ENCODE measurements at regions not wholly inside any gene's neighbourhood (a gene's known extent, or its start where the extent isn't known, plus 50 kb on each side); places are given as distances from the start of the nearest gene placed in this dataset.

DNA sequence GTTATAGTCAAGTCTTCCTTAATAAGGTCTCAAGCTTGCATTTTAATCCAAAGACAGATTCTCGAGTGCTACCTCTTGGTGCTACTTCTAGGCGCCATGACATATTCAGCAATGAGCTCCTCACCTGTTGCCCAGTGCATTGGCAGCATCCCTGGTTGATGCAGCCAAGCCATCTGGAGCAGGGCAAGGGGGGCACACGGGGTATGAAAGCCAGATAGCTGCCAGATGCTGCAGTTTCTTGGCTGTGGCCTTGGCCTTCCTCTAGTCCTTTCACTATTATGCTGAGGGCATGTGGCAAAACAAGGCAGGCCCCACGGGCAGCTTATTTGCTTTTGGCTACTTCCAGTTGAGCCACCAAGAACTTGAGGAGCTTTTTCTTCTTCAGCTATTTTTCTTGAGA is 168.6 kb upstream of the PGRMC2 start:
- intact Hi-C loops (cut with micrococcal nuclease), result no loop called here
- Histone ChIP-seq H3K27ac (ENCODE audit: extremely low read depth, low read depth, low read length) (no peak overlapping the region), H3K36me3 (ENCODE audit: control insufficient read depth, insufficient read depth, low read length) (no peaks in the 10 kb centered on the region), H4K20me1 (replicated peaks; ENCODE audit: control insufficient read depth, insufficient read depth, low read length) (no peaks in the 10 kb centered on the region), H3K9me3 (replicated peaks; ENCODE audit: control insufficient read depth, insufficient read depth, low read depth, low read length) (no peaks in the 10 kb centered on the region), H3K9me1 (ENCODE audit: control insufficient read depth, insufficient read depth, low read length) (no peaks in the 10 kb centered on the region), H3K79me2 (ENCODE audit: control insufficient read depth, insufficient read depth, low read length) (no peaks in the 10 kb centered on the region), H3K4me2 (ENCODE audit: insufficient read depth, low read length) (no peak overlapping the region), H2AFZ (ENCODE audit: low read depth, low read length) (no peak overlapping the region), H3K4me3 (no peak overlapping the region), H3K9ac (ENCODE audit: insufficient read depth in 1 of 2, low read depth in 2 of 2, low read length in 2 of 2) (no peak overlapping the region), H3K4me1 (replicated peaks in 1 of 2; ENCODE audit: control insufficient read depth in 2 of 2, insufficient read depth in 2 of 2, low read length in 2 of 2) (peaks cover 0 to 12% of the 10 kb centered on the region in 2 experiments; a peak in 3 of 5 replicates), H3K27me3 (ENCODE audit: control insufficient read depth in 2 of 2, insufficient read depth in 2 of 2, low read length in 2 of 2) (no peaks in the 10 kb centered on the region)
- 51% methylated on average over 4 of the region's 4 CpGs for WGBS (ENCODE audit: insufficient coverage, low coverage, missing lambda C conversion rate)
- ChIA-PET POLR2A (interaction anchor here (1.5 kb wide), 1 partner anchor 356 kb away, joined by 10 read pairs; no protein-coding TSS in a partner anchor), CTCF (ENCODE audit: low intra/inter-chr PET ratio) (no interaction called here)
- BruUV-seq (replicated peaks), result no TSS peak
- DNase-seq (ENCODE audit: extremely low read depth in 1 of 4, low spot score in 3 of 4) (no peak), FAIRE-seq (no peak), ATAC-seq (no peak)
- TF ChIP-seq CC2D1A (IDR thresholded peaks at IDR 0.05) (no peak), HMG20B (CRISPR knock-in tag; IDR thresholded peaks at IDR 0.05) (no peak), MAFG (tag; conservative IDR thresholded peaks at IDR 0.05) (no peak), KLF16 (IDR thresholded peaks at IDR 0.05) (no peak), RBM17 (IDR thresholded peaks at IDR 0.05; ENCODE audit: borderline replicate concordance, low read depth, low read length) (no peak), CHD2 (IDR thresholded peaks at IDR 0.05; ENCODE audit: low read depth, low read length) (no peak), MCM3 (IDR thresholded peaks at IDR 0.05) (no peak), ILK (tag; IDR thresholded peaks at IDR 0.05; ENCODE audit: borderline replicate concordance, low read depth) (no peak), POLR2A (conservative IDR thresholded peaks at IDR 0.05) (no peak), SRSF3 (IDR thresholded peaks at IDR 0.05; ENCODE audit: insufficient read depth, low read length) (no peak), MEF2A (IDR thresholded peaks at IDR 0.05; ENCODE audit: control insufficient read depth, low read depth, low read length) (no peak), ZNF780A (CRISPR knock-in tag; IDR thresholded peaks at IDR 0.05) (no peak), KDM1A (IDR thresholded peaks at IDR 0.05) (no peak)
- TF ChIP-seq, protein P1, sequence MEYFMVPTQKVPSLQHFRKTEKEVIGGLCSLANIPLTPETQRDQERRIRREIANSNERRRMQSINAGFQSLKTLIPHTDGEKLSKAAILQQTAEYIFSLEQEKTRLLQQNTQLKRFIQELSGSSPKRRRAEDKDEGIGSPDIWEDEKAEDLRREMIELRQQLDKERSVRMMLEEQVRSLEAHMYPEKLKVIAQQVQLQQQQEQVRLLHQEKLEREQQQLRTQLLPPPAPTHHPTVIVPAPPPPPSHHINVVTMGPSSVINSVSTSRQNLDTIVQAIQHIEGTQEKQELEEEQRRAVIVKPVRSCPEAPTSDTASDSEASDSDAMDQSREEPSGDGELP (CRISPR knock-in tag; IDR thresholded peaks at IDR 0.05; ENCODE audit: borderline replicate concordance), result no peak
- TF ChIP-seq, protein P2, sequence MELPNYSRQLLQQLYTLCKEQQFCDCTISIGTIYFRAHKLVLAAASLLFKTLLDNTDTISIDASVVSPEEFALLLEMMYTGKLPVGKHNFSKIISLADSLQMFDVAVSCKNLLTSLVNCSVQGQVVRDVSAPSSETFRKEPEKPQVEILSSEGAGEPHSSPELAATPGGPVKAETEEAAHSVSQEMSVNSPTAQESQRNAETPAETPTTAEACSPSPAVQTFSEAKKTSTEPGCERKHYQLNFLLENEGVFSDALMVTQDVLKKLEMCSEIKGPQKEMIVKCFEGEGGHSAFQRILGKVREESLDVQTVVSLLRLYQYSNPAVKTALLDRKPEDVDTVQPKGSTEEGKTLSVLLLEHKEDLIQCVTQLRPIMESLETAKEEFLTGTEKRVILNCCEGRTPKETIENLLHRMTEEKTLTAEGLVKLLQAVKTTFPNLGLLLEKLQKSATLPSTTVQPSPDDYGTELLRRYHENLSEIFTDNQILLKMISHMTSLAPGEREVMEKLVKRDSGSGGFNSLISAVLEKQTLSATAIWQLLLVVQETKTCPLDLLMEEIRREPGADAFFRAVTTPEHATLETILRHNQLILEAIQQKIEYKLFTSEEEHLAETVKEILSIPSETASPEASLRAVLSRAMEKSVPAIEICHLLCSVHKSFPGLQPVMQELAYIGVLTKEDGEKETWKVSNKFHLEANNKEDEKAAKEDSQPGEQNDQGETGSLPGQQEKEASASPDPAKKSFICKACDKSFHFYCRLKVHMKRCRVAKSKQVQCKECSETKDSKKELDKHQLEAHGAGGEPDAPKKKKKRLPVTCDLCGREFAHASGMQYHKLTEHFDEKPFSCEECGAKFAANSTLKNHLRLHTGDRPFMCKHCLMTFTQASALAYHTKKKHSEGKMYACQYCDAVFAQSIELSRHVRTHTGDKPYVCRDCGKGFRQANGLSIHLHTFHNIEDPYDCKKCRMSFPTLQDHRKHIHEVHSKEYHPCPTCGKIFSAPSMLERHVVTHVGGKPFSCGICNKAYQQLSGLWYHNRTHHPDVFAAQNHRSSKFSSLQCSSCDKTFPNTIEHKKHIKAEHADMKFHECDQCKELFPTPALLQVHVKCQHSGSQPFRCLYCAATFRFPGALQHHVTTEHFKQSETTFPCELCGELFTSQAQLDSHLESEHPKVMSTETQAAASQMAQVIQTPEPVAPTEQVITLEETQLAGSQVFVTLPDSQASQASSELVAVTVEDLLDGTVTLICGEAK (IDR thresholded peaks at IDR 0.05), result no peak
- TF ChIP-seq, protein P2 (CRISPR knock-in tag; IDR thresholded peaks at IDR 0.05), result no peak
- in situ Hi-C loops (cut with MboI), result no loop called here
